K562 (cell line): ENCODE measurements at regions not wholly inside any gene's neighbourhood (a gene's known extent, or its start where the extent isn't known, plus 50 kb on each side); places are given as distances from the start of the nearest gene placed in this dataset.
A peak's percentile ranks its signal among the peaks of the same experiment; 100 is the strongest.

Source experiments
- ATAC-seq: fragments of 200-7000 bp; cut with Tn5 transposase; 3 replicates; pipeline ENCODE4 v1.9.1; 2020; ENCODE audit warnings: moderate library complexity
- BruUV-seq: library from RNA; stranded (reverse); fragments of 400-500 nt; replicated peaks from 2 replicates; lab custom pipeline; 2021; lab: Mats Ljungman, UMichigan
- CTCF ChIA-PET: fragments of 300-600 bp; formaldehyde crosslinking; extraction: SDS; loops from one replicate; lab custom pipeline; 2021; ENCODE audit warnings: low intra/inter-chr PET ratio; lab: Yijun Ruan, JAX
- POLR2A ChIA-PET: fragments of 300-600, 350-650 bp; sonication (Branson Sonifier 250); formaldehyde crosslinking; extraction: SDS; loops from one replicate; lab custom pipeline; 2021; ENCODE audit warnings: antibody characterized with exemption, inconsistent platforms; lab: Yijun Ruan, JAX
- DNase-seq, 4 experiments: peaks; one replicate each; pipeline versions ENCODE4 v3.0.0 to v3.0.0-alpha.2; 2011 to 2018; ENCODE audit warnings: low spot score in 3 of 4, mixed read lengths in 3 of 4; ENCODE audit errors: extremely low read depth in 1 of 4
- FAIRE-seq: peaks from 2 replicates; lab custom pipeline; 2011; peaks lifted over from hg19 to GRCh38; lab: Jason Lieb, UNC
- H2AFZ ChIP-seq: 2 replicates; pipeline ENCODE4 v1.6.0; 2011; ENCODE audit warnings: low read depth, low read length, control low read depth, inconsistent platforms
- H3K27ac ChIP-seq: fragments of 200-600 bp; 3 replicates; pipeline ENCODE4 v1.8.0; 2011; ENCODE audit warnings: low read depth, mild to moderate bottlenecking, control low read depth, inconsistent platforms, low read length, moderate library complexity, mixed read lengths; ENCODE audit errors: extremely low read depth
- H3K27me3 ChIP-seq, 2 experiments: fragments of 300-600 bp in 1 of 2; 2 replicates in 1 of 2; 3 replicates in 1 of 2; pipeline versions ENCODE4 v1.6.0 to v1.8.0; 2011; ENCODE audit warnings: inconsistent platforms in 2 of 2, low read length in 2 of 2, mild to moderate bottlenecking in 1 of 2, mixed read lengths in 1 of 2, moderate library complexity in 1 of 2; ENCODE audit not compliant: control insufficient read depth in 2 of 2, insufficient read depth in 2 of 2
- H3K36me3 ChIP-seq: fragments of 300-600 bp; 3 replicates; pipeline ENCODE4 v1.8.0; 2011; ENCODE audit warnings: mild to moderate bottlenecking, low read length, inconsistent platforms; ENCODE audit not compliant: control insufficient read depth, insufficient read depth
- H3K4me1 ChIP-seq, 2 experiments: fragments of 200-600 bp in 1 of 2; replicated peaks in 1 of 2; 2 replicates in 1 of 2; 3 replicates in 1 of 2; pipeline versions ENCODE4 v1.5.1 to v1.8.0; 2011; ENCODE audit warnings: inconsistent platforms in 2 of 2, low read length in 2 of 2, mild to moderate bottlenecking in 1 of 2, mixed read lengths in 1 of 2, moderate library complexity in 1 of 2; ENCODE audit not compliant: control insufficient read depth in 2 of 2, insufficient read depth in 2 of 2
- H3K4me2 ChIP-seq: 2 replicates; pipeline ENCODE4 v1.6.1; 2011; ENCODE audit warnings: low read length, control low read depth, inconsistent platforms, mixed read lengths; ENCODE audit not compliant: insufficient read depth
- H3K4me3 ChIP-seq: fragments of 200-600 bp; sonication (generic), shearing (Covaris generic); 2 replicates; pipeline ENCODE4 v1.5.1; 2016; ENCODE audit warnings: control low read depth, inconsistent platforms
- H3K79me2 ChIP-seq: fragments of 200-600 bp; 3 replicates; pipeline ENCODE4 v1.8.0; 2011; ENCODE audit warnings: low read length, inconsistent platforms; ENCODE audit not compliant: control insufficient read depth, insufficient read depth
- H3K9ac ChIP-seq, 2 experiments: 2 replicates each; pipeline versions ENCODE4 v1.6.0 to v1.6.1; 2011; ENCODE audit warnings: low read depth in 2 of 2, low read length in 2 of 2, control low read depth in 1 of 2, inconsistent platforms in 1 of 2, mild to moderate bottlenecking in 1 of 2, mixed read lengths in 1 of 2; ENCODE audit not compliant: insufficient read depth in 1 of 2
- H3K9me1 ChIP-seq: one replicate; pipeline ENCODE4 v1.6.0; 2011; ENCODE audit warnings: inconsistent platforms, mild to moderate bottlenecking, low read length, moderate library complexity; ENCODE audit not compliant: control insufficient read depth, insufficient read depth
- H3K9me3 ChIP-seq: replicated peaks from 2 replicates; pipeline ENCODE4 v1.5.1; 2011; ENCODE audit warnings: low read depth, low read length, inconsistent platforms; ENCODE audit not compliant: control insufficient read depth, insufficient read depth
- H4K20me1 ChIP-seq: replicated peaks from 2 replicates; pipeline ENCODE4 v1.6.1; 2011; ENCODE audit warnings: low read length, inconsistent platforms, mixed read lengths; ENCODE audit not compliant: control insufficient read depth, insufficient read depth
- ARHGAP35 ChIP-seq: fragments of 450-650 bp; IDR thresholded peaks from 2 replicates; pipeline ENCODE4 v1.6.1; 2018; ENCODE audit not compliant: partially characterized antibody
- CEBPZ ChIP-seq: fragments of 150-350 bp; IDR thresholded peaks from 2 replicates; pipeline ENCODE4 v1.6.1; 2014; ENCODE audit warnings: low read depth, mild to moderate bottlenecking, low read length, borderline replicate concordance
- E2F3 ChIP-seq: fragments of 250-450 bp; sonication (Bioruptor Pico); IDR thresholded peaks from 2 replicates; pipeline ENCODE4 v1.4.0; 2020; ENCODE audit warnings: mild to moderate bottlenecking
- MLX ChIP-seq, 2 experiments: fragments of 450-650 bp in 1 of 2; sonication (generic) in 1 of 2; formaldehyde crosslinking; conservative IDR thresholded peaks; 2 replicates each; pipeline versions ENCODE4 v1.4.0 to v1.8.1; 2020 to 2022; ENCODE audit warnings: mild to moderate bottlenecking in 1 of 2, missing genetic modification reagents in 1 of 2
- MXD1 ChIP-seq: fragments of 250-450 bp; sonication (Bioruptor Pico); IDR thresholded peaks from 2 replicates; pipeline ENCODE4 v1.8.0; 2021; ENCODE audit warnings: borderline replicate concordance, mild to moderate bottlenecking, moderate library complexity; ENCODE audit not compliant: poor library complexity, severe bottlenecking
- NRF1 ChIP-seq, 2 experiments: fragments of 450-650 bp; IDR thresholded peaks in 1 of 2; conservative IDR thresholded peaks in 1 of 2; 2 replicates each; pipeline ENCODE4 v1.6.1; 2014; ENCODE audit warnings: mild to moderate bottlenecking in 2 of 2
- SRF ChIP-seq, 2 experiments: fragments of 250-450, 450-650 bp in 1 of 2; sonication (Bioruptor Pico) in 1 of 2; sonication (generic) in 1 of 2; formaldehyde crosslinking; IDR thresholded peaks; 2 replicates each; pipeline versions ENCODE4 v1.5.0 to v1.5.1; 2020 to 2022; ENCODE audit warnings: mild to moderate bottlenecking in 1 of 2, missing genetic modification reagents in 1 of 2
- TFAP4 ChIP-seq: sonication (generic); formaldehyde crosslinking; IDR thresholded peaks from 2 replicates; pipeline ENCODE4 v1.8.0; 2022; ENCODE audit warnings: missing genetic modification reagents, mild to moderate bottlenecking, moderate library complexity, borderline replicate concordance
- ZNF143 ChIP-seq: sonication (generic); formaldehyde crosslinking; IDR thresholded peaks from 2 replicates; pipeline ENCODE4 v1.9.0; 2022; ENCODE audit warnings: mild to moderate bottlenecking, missing genetic modification reagents
- ZNF644 ChIP-seq: fragments of 200-800 bp; sonication (Bioruptor generic); IDR thresholded peaks from 2 replicates; pipeline ENCODE4 v1.6.1; 2016; ENCODE audit warnings: low read depth, missing genetic modification characterization, missing compliant biosample characterization
- ZNF655 ChIP-seq: fragments of 250-450 bp; sonication (Bioruptor Pico); IDR thresholded peaks from 2 replicates; pipeline ENCODE4 v1.5.0; 2021
- WGBS: fragments of 100-300 bp; shearing (Covaris generic); methylation state at CpG from one replicate; pipeline ENCODE4 v1.1.6; 2016; ENCODE audit warnings: low coverage, mixed read lengths; ENCODE audit not compliant: insufficient coverage; ENCODE audit errors: missing lambda C conversion rate; 5-methylcytosine and 5-hydroxymethylcytosine counted together
- in situ Hi-C: fragments of 300-500 bp; cut with MboI; formaldehyde crosslinking; loops from 4 replicates; pipeline ENCODE4 v1.15.0; 2018; ENCODE audit warnings: inconsistent platforms, mixed read lengths
- intact Hi-C: fragments of 100-400 bp; cut with micrococcal nuclease; formaldehyde crosslinking; loops from 2 replicates; pipeline ENCODE4 v1.14.2; 2022

GRCh38 chr6:112690497-112691202 is 343.5 kb downstream of the RFPL4B start:
- FAIRE-seq (no peak), DNase-seq (peak in 1 of 4 experiments; percentile 26), ATAC-seq (no peak; the same call in 2 of the 3 replicates)
- H3K36me3 ChIP-seq: no peaks in the 10 kb centered on the region
- intact Hi-C loops (no loop called here), in situ Hi-C loops (no loop called here)
- no peaks in the 10 kb centered on the region for H4K20me1 ChIP-seq
- peak overlapping the region in 1 of 2 experiments; percentile 38; a peak in 1 of 4 replicates for H3K9ac ChIP-seq
- H3K4me3 ChIP-seq: no peak overlapping the region
- 11% methylated on average over 6 of the region's 6 CpGs for WGBS
- BruUV-seq: no TSS peak
- H2AFZ ChIP-seq: peak overlapping the region; percentile 54; the same call in 1 of the 2 replicates
- no peaks in the 10 kb centered on the region for H3K4me1 ChIP-seq
- peak overlapping the region; percentile 39; the same call in 2 of the 3 replicates for H3K27ac ChIP-seq
- ChIA-PET POLR2A (interaction anchor here (1.3 kb wide), 1 partner anchor 10 kb away, joined by 4 read pairs; no protein-coding TSS in a partner anchor), CTCF (no interaction called here)
- peak overlapping the region; percentile 17; the same call in 1 of the 2 replicates for H3K4me2 ChIP-seq
- no peaks in the 10 kb centered on the region for H3K27me3 ChIP-seq
- no peaks in the 10 kb centered on the region for H3K9me3 ChIP-seq
- no peaks in the 10 kb centered on the region for H3K79me2 ChIP-seq
- no peaks in the 10 kb centered on the region for H3K9me1 ChIP-seq
- no peak for TF ChIP-seq ZNF644 (tag)
- no peak for TF ChIP-seq MXD1 (CRISPR knock-in tag)
- TF ChIP-seq E2F3: no peak
- no peak for TF ChIP-seq ZNF655 (CRISPR knock-in tag)
- no peak for TF ChIP-seq MLX (CRISPR knock-in tag; conservative IDR thresholded peaks at IDR 0.05)
- TF ChIP-seq TFAP4: peak; percentile 45; the same call in 1 of the 2 replicates
- no peak for TF ChIP-seq NRF1 (conservative IDR thresholded peaks at IDR 0.05 in 1 of 2, IDR thresholded peaks at IDR 0.05 in 1 of 2)
- no peak for TF ChIP-seq CEBPZ
- TF ChIP-seq SRF (CRISPR knock-in tag; IDR thresholded peaks at IDR 0.05): no peak
- no peak for TF ChIP-seq ARHGAP35
- no peak for TF ChIP-seq ZNF143
